ENCODE measurements at regions not wholly inside any gene's neighbourhood (a gene's known extent, or its start where the extent isn't known, plus 50 kb on each side); places are given as distances from the start of the nearest gene placed in this dataset.

- DNase-seq (ENCODE audit: low spot score), result no peak
- FAIRE-seq, result no peak
These were observed 316.9 kb downstream of the QKI start for GRCh38 chr6:163731215-163732013.

DNA sequence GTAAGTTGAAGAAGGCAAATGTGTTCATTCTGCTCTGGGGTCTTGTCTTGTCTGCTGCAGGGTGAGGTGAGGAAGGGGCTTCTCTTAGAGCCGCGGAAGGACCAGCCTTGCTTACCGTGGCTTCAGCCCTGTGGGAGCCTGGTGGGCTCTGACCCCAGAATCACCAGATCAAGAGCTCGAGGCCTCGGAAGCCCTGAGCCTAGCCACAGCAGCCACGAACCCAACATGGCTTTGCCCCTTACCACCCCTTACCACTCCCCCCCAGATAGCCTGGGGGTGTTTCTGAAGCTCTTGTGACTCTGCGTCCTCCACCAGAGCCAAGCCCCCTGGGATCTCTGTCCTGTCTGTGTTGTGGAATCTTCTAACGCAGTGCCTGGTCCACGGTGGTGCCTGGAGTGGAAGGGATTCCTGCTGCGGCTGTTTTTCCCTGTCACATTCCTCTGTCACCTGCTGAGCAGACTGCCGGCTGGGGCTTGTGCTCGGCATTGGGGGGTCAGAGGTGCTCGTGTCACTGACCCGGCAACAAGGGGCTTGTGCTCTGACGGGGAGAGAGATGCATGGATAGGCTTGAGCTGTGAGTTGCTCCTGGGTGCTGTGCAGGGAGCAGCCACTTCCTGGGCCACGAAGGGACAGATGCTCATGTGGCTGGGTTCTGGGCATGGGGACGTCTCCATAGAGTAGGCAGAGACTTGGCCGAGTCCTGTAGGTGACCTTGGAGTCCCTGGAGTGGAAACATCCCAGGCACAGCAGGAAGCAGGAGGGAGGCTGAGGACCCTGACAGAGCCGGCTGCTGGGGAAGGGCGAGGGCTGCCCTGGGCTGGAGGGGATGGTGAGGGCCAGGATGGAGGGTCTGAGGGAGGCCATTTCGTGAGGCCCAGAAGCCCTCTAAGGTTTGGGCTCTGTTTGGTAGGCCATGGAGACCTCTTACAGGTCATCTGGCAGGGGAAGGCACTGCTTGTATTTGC, 316.0 kb downstream of the QKI start:
- DNase-seq (ENCODE audit: low spot score), result no peak
- no peak for FAIRE-seq

GRCh38 chr6:163729127-163729872, 314.8 kb downstream of the QKI start:
- DNase-seq (ENCODE audit: low spot score) (no peak), FAIRE-seq (no peak)

- DNase-seq (ENCODE audit: low spot score) (no peak), FAIRE-seq (no peak)
These were observed 314.1 kb downstream of the QKI start for GRCh38 chr6:163728442-163729126.

GRCh38 chr6:163726037-163726695, 311.6 kb downstream of the QKI start:
- DNase-seq (ENCODE audit: low spot score) (no peak), FAIRE-seq (no peak)

DNA sequence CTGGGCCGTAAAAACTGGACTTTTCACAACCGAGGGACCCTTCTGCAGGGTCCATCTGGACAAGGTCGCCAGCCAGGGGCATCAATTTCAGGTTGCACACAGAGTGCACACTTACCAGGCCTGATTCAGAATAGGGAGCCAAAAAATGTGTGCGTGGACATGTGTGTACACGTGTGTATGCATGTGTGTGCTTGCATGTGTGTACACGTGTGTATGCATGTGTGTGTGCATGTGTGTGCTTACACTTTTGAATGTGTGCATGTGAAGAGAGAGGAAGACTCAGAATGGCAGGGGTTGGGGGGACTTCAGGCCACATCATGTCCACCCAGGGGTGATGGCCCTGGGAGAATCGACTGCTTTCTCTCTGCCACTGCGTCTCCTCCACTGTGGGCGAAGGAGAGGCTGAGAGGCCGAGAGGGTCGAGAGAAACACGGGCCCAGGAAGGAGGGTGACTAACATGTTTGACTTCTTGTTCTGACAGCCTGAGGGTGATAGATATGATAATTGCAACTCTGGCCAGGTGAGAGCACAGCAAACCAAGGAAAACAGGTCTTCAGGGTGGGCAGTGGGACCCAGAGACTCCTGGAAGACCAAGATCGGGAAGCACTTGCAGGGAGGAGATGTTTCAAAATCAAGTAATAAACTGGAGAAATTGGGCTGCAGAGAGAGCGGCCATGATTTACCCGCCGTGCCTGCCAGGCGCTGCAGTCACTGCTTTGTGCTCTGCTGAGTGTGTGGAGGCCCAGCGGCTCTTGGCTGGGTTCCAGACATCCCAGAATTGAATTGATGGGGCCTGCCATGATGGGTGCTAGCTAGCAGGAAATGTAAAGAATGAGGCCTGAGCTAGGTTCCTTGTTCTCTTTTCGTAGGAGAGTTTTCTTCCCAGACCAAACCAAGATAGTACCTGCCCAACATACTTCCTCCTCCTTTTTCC, 310.8 kb downstream of the QKI start:
- no peak for FAIRE-seq
- no peak for DNase-seq (ENCODE audit: low spot score)

- no peak for FAIRE-seq
- no peak for DNase-seq (ENCODE audit: low spot score)
These were observed 309.7 kb downstream of the QKI start for GRCh38 chr6:163724196-163724595.

DNA sequence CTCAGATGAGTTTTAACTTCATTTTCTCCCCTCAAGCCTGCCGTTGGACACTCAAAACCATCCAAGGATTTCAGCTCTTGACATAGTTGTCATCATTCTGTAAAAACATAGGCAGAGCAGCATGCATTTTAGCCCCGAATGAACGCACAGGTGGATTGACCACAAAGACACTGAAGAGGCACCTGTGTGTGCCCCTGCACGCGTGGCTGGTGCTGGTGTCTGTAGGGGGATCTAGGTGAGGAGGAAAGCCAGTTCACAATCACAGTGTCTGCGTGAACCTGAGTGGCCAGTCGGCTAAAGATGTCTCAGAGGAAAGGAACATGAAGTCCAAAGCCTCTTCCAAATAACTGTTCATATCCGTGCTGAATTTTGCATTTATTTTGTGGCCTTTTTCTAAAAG, 309.2 kb downstream of the QKI start:
- DNase-seq (ENCODE audit: low spot score) (no peak), FAIRE-seq (no peak)

DNA sequence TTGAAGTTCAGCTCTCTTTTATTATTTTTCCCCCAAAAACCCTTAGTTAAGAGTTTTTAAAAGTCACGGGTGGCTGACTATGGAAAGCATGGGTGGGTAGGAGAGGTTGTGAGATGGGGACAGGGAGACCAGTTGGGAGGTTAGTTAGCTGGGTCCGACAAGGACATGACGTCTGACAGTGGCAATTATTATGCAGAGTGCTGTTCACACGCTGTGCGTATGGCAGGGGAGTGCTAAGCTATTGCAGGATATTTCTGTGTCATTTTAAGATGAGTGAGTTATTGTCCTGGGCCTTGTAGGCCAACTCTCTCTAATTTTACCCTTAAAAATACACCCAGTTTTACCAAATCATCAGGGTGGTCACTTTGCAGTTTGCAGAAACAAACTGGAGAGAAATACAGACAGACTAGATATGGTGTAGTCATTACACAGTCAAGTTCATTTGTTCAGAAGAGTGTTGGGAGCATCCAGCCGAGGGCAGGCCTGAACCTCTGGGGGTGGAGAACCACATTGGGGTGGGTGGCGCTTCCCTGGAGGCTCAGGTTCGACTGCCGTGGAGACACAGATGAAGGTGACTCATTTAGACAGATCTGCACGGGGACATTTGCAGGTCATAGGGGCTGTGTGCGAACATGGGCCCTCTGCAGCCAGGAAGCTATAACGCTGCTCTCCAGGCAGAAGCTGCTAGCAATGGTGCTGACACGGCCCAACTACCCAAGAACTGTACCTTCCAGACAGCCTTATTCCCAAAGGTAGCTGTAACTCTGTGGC, 307.6 kb downstream of the QKI start:
- DNase-seq (ENCODE audit: low spot score), result no peak
- no peak for FAIRE-seq

DNA sequence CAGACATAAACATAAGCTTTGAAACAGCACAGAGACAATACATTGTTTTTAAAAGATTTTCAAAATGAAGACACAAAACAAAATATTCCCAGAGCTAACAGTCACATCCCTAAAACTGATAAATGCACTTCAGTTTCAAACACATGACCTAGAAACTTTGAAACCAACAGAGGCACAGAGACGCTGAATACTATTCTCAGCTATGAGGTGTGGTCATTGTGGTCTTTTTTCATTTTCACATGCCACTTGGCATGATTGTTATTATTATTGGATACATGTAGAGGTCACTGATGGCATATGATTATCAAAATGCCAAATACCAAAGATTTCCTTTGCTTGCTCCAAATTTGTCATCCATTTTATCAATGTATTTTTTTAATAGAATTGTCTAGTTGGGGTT, 306.9 kb downstream of the QKI start:
- FAIRE-seq (no peak), DNase-seq (ENCODE audit: low spot score) (no peak)

DNA sequence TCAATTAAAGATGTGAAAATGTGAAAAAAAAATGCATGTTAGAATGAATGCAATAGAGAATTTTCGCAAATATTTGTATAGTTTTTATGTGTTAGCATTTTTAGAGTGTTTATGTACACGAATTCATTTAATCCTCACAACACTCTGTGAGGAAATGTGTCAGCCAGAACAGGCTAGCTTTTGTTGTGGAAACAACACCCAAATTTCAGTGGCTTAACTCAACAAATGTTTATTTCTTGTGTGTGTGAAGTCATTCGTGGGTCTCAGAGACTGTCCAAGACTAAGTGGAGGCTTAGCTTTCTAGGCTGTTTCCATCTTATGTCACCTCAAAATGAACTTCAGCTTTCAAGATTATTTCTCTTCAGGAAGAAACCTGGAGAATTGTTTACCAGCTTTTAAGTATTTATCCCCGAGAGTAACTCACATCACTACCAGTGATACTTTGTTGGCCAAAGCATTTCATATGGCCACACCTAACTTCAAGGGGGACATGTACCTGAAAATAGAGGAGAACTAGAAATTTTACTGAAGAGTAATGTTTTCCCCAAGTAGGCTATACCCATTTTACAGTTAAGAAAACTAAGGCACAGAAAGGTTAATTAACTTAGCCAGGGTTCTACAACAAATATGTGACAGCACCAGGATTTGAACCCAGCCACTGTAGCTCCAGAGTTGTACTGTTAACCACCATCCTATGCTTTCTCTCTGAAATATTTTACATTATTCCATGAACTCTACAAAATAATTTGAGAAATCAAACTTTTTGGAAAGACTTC, 306.1 kb downstream of the QKI start:
- FAIRE-seq (no peak), DNase-seq (ENCODE audit: low spot score) (no peak)

DNA sequence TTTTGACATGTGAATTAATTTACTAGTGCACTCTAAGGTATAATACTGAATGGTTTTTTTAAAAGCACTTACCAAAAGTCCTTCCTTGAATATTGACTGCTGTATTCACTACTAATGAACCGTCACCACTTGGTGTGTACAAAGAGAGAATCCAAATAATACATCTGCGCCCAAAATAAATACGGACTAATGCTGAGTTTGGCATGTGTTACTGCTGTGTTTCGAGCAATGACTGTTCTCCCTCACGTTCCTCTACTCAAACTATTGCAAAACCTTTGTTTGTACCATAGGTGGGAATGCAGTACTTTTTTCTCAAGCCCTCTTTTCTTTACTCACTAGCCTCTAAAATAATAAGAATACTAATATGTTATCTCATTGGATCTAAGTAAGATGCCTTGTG, 305.5 kb downstream of the QKI start:
- DNase-seq (ENCODE audit: low spot score) (no peak), FAIRE-seq (no peak)

DNA sequence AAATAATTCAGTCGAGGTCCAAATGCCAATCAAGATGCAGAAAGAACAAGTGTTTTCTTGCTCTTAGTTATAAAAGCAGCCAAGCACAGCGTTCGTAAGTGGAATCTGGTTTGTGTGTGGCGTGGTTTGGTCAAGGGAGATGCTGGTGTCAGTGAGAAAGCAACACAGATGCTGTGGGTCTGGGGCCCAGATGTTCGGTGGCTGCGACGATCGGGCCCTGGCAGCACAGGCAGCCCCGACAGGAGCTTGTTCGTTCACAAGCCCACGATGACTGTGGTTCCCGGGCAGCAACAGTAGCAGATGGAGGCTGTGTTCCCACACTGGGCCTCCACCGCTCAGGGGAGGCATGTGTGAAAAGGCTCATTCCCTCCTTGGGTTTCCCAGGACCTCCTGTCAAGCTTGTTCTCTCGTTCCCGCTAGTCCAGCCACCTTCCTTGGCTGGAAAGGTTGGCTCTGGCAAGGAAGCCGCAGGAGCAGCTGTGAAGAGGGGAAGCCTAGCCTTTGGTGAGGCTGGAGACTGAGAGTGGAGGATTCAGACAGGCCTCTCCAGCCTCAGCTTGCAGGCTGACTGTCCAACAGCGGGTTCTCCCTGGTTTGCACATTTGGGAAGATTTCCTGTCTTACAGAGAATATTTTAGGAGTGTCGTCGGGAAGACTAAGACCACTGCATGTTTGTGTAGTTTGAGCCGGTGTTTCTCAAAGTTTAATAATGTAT, 304.7 kb downstream of the QKI start:
- no peak for DNase-seq (ENCODE audit: low spot score)
- FAIRE-seq, result no peak

DNA sequence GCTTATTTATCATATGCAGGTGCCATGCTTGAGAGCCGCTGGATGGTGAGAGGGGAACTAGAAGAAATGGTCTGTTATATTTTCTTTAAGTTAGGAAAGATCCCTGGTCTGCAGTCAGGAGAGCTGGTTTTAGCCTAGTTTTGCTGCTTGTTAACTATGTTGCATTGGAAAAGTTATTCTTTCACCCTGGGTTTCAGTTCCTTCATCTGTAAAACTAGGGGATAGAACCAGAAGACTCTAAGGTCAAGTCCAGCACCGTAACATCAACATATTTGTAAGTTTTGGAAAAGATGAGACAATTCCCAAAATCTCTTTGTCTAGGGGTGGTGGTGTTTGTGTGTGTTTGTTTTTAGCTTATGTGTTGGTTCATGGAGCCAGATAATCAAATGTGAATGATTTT, 304.0 kb downstream of the QKI start:
- no peak for FAIRE-seq

DNA sequence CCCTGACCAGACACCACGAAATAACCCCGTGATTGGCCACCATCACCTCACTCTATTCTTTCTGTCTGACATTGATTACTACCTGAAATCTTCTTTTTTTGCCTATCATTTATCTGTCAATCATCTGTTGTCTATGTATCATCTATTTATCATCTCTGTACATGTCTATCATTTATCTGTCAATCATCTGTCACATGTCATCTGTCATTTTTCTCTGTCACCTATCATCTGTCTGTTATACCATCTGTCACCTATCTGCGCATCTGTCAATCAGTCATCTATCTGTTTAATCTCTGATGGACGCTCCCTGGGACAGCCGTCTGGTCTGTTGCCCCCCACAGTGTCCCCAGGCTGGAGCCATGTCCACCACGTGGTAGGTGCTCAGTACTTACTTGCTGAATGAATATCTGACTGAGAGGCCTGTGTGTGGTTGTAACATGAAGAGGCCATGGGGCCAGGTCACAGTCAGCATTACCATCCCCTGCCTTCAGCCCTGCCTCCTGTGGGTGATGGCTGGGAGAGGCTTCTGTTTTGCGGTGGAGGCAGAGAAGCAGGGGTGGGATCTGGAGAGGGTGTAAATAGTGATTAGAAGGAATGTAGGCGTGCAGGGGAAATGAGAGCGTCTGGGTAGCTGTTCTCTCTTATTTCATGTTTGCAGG, 302.7 kb downstream of the QKI start:
- DNase-seq (ENCODE audit: low spot score), result no peak
- FAIRE-seq, result no peak

More for the DNA sequence above, 304.0 kb downstream of the QKI start:
- DNase-seq (ENCODE audit: low spot score), result no peak

- DNase-seq (ENCODE audit: low spot score) (no peak), FAIRE-seq (no peak)
These were observed 302.2 kb downstream of the QKI start for GRCh38 chr6:163716690-163717089.

DNA sequence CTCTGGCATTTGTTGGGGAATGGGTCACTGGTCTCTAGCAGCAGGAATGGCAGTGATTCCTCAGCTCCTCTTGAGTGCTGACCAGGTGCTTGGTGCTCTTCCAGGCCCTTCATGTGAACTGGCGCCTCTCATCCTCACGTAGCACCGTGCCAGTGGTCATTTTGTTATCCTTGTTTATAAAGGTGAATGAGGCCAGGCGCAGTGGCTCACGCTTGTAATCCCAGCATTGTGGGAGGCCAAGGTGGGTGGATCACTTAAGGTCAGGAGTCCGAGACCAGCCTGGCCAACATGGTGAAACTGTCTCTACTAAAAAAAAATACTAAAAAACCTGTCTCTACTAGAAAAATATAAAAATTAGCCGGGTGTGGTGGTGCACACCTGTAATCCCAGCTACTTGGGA, 301.3 kb downstream of the QKI start:
- DNase-seq (ENCODE audit: low spot score) (no peak), FAIRE-seq (no peak)
